PC-3 (cell line): ENCODE measurements at regions not wholly inside any gene's neighbourhood (a gene's known extent, or its start where the extent isn't known, plus 50 kb on each side); places are given as distances from the start of the nearest gene placed in this dataset.

ENCODE experiments used
- EZH2 ChIP-seq: fragments of 300-600 bp; sonication (generic); IDR thresholded peaks from one replicate; pipeline ENCODE4 v1.6.1; 2017; ENCODE audit warnings: antibody characterized with exemption, mild to moderate bottlenecking, low read length; ENCODE audit not compliant: unreplicated experiment
- EZH2phosphoT487 ChIP-seq: fragments of 300-600 bp; sonication (generic); IDR thresholded peaks from 2 replicates; pipeline ENCODE4 v1.6.1; 2018; ENCODE audit warnings: mild to moderate bottlenecking, antibody characterized with exemption, low read length, borderline replicate concordance
- TF ChIP-seq, protein P1 (sequence below): fragments of 300-600 bp; sonication (generic); conservative IDR thresholded peaks from 2 replicates; pipeline ENCODE4 v1.5.1; 2017; ENCODE audit warnings: antibody characterized with exemption, low read depth, mild to moderate bottlenecking, low read length

DNA sequence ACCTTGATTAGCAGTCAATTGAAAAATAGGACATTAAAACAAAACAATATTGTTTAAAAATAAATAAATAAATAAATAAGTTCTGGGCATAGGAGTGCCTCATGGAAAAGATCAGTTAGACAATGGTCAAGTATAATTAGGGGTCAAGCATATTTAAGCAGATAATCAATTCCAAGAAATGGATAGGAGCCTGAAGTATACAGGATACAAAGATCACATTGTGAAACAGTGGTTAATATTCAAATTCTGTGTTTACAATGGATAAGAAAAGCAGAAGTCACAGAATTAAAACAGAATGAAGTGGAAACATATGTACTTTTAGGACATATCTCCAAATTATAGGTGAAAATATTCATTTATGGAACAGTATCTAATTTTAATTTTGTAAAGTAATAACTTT, 1028.6 kb upstream of the CITED2 start:
- TF ChIP-seq, protein P1, sequence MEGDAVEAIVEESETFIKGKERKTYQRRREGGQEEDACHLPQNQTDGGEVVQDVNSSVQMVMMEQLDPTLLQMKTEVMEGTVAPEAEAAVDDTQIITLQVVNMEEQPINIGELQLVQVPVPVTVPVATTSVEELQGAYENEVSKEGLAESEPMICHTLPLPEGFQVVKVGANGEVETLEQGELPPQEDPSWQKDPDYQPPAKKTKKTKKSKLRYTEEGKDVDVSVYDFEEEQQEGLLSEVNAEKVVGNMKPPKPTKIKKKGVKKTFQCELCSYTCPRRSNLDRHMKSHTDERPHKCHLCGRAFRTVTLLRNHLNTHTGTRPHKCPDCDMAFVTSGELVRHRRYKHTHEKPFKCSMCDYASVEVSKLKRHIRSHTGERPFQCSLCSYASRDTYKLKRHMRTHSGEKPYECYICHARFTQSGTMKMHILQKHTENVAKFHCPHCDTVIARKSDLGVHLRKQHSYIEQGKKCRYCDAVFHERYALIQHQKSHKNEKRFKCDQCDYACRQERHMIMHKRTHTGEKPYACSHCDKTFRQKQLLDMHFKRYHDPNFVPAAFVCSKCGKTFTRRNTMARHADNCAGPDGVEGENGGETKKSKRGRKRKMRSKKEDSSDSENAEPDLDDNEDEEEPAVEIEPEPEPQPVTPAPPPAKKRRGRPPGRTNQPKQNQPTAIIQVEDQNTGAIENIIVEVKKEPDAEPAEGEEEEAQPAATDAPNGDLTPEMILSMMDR, result no peak
- TF ChIP-seq EZH2, result no peak
- no peak for TF ChIP-seq EZH2phosphoT487
